HFFc6 (cell line): ENCODE measurements at regions not wholly inside any gene's neighbourhood (a gene's known extent, or its start where the extent isn't known, plus 50 kb on each side); places are given as distances from the start of the nearest gene placed in this dataset.
A peak's percentile ranks its signal among the peaks of the same experiment; 100 is the strongest.

Experiments
- DNase-seq: peaks from one replicate; pipeline ENCODE4 v3.0.0-alpha.2; 2018
- H3K27ac Mint-ChIP-seq: 2 replicates; pipeline ENCODE4 v1.8.0; 2020; ENCODE audit warnings: mild to moderate bottlenecking, mixed read lengths
- H3K27me3 Mint-ChIP-seq: 2 replicates; pipeline ENCODE4 v1.8.0; 2021; ENCODE audit warnings: mild to moderate bottlenecking, moderate library complexity, mixed read lengths; ENCODE audit not compliant: insufficient read depth
- H3K36me3 Mint-ChIP-seq: 2 replicates; pipeline ENCODE4 v1.8.0; 2021; ENCODE audit warnings: low read depth, mixed read lengths
- H3K4me1 Mint-ChIP-seq: 2 replicates; pipeline ENCODE4 v1.8.0; 2020; ENCODE audit warnings: low read depth, mixed read lengths
- H3K4me3 Mint-ChIP-seq: 2 replicates; pipeline ENCODE4 v1.8.0; 2020; ENCODE audit warnings: mild to moderate bottlenecking, moderate library complexity, mixed read lengths
- H3K9me3 Mint-ChIP-seq: 2 replicates; pipeline ENCODE4 v1.8.0; 2020; ENCODE audit warnings: mild to moderate bottlenecking, mixed read lengths
- CTCF ChIP-seq: fragments of 200-600 bp; sonication (generic); IDR thresholded peaks from 2 replicates; pipeline ENCODE4 v1.5.0; 2021; ENCODE audit warnings: antibody characterized with exemption, mild to moderate bottlenecking

- no peak overlapping the region for H3K4me3 Mint-ChIP-seq
These were observed 111.7 kb upstream of the VEPH1 start for GRCh38 chr3:157614896-157615295.

GRCh38 chr3:157611536-157612076 lies 108.4 kb upstream of the VEPH1 start:
- Mint-ChIP-seq H3K9me3 (no peaks in the 10 kb centered on the region), H3K27ac (no peak overlapping the region), H3K36me3 (no peaks in the 10 kb centered on the region), H3K27me3 (peaks cover 3% of the 10 kb centered on the region; the same call in 1 of the 2 replicates), H3K4me1 (peaks cover 3% of the 10 kb centered on the region), H3K4me3 (no peak overlapping the region)
- DNase-seq = no peak
- TF ChIP-seq CTCF = no peak

More at GRCh38 chr3:157614896-157615295, 111.7 kb upstream of the VEPH1 start:
- no peak overlapping the region for H3K27ac Mint-ChIP-seq
- no peaks in the 10 kb centered on the region for H3K9me3 Mint-ChIP-seq
- H3K4me1 Mint-ChIP-seq = peaks cover 20% of the 10 kb centered on the region
- peaks cover 9% of the 10 kb centered on the region; the same call in 1 of the 2 replicates for H3K27me3 Mint-ChIP-seq
- H3K36me3 Mint-ChIP-seq = no peaks in the 10 kb centered on the region
- DNase-seq = no peak
- no peak for TF ChIP-seq CTCF

GRCh38 chr3:157610876-157611535 lies 107.8 kb upstream of the VEPH1 start:
- TF ChIP-seq CTCF = no peak
- H3K4me3 Mint-ChIP-seq = no peak overlapping the region

GRCh38 chr3:157607826-157608405 lies 104.7 kb upstream of the VEPH1 start:
- no peak overlapping the region for H3K27ac Mint-ChIP-seq
- no peak for TF ChIP-seq CTCF
- no peaks in the 10 kb centered on the region for H3K9me3 Mint-ChIP-seq
- H3K36me3 Mint-ChIP-seq = no peaks in the 10 kb centered on the region
- peaks cover 11% of the 10 kb centered on the region for H3K4me1 Mint-ChIP-seq
- H3K4me3 Mint-ChIP-seq = no peak overlapping the region
- DNase-seq = no peak
- peaks cover 3% of the 10 kb centered on the region for H3K27me3 Mint-ChIP-seq

More at GRCh38 chr3:157610876-157611535, 107.8 kb upstream of the VEPH1 start:
- H3K27me3 Mint-ChIP-seq = peaks cover 3% of the 10 kb centered on the region; the same call in 1 of the 2 replicates
- peaks cover 9% of the 10 kb centered on the region for H3K4me1 Mint-ChIP-seq
- no peaks in the 10 kb centered on the region for H3K36me3 Mint-ChIP-seq
- H3K27ac Mint-ChIP-seq = no peak overlapping the region
- DNase-seq = no peak
- no peaks in the 10 kb centered on the region for H3K9me3 Mint-ChIP-seq

- peaks cover 3% of the 10 kb centered on the region for H3K27me3 Mint-ChIP-seq
- no peak overlapping the region for H3K4me3 Mint-ChIP-seq
- H3K9me3 Mint-ChIP-seq = no peaks in the 10 kb centered on the region
- TF ChIP-seq CTCF = peak; percentile 62
- no peak overlapping the region for H3K27ac Mint-ChIP-seq
- peaks cover 11% of the 10 kb centered on the region for H3K4me1 Mint-ChIP-seq
- DNase-seq = no peak
- no peaks in the 10 kb centered on the region for H3K36me3 Mint-ChIP-seq
These were observed 103.6 kb upstream of the VEPH1 start for GRCh38 chr3:157606852-157607197.
